RWPE1 (cell line): ENCODE measurements at regions not wholly inside any gene's neighbourhood (a gene's known extent, or its start where the extent isn't known, plus 50 kb on each side); places are given as distances from the start of the nearest gene placed in this dataset.

Experiments used
- CTCF ChIA-PET: fragments of 350-600 bp; sonication (Branson Sonifier 250); formaldehyde crosslinking; extraction: SDS; loops from one replicate; lab custom pipeline; 2021; lab: Yijun Ruan, JAX
- POLR2A ChIA-PET: fragments of 400-600 bp; formaldehyde crosslinking; extraction: SDS; loops from one replicate; lab custom pipeline; 2020; ENCODE audit warnings: antibody characterized with exemption; ENCODE audit not compliant: low non-redundant PET; lab: Yijun Ruan, JAX
- DNase-seq: peaks from one replicate; pipeline ENCODE4 v3.0.0; 2012; ENCODE audit warnings: low spot score
- H3K27ac ChIP-seq: fragments of 450-650 bp; 2 replicates; pipeline ENCODE4 v1.5.1; 2017
- TF ChIP-seq, protein P1 (sequence below): fragments of 450-650 bp; conservative IDR thresholded peaks from 2 replicates; pipeline ENCODE4 v1.5.1; 2017; ENCODE audit warnings: low read depth, mild to moderate bottlenecking

DNA sequence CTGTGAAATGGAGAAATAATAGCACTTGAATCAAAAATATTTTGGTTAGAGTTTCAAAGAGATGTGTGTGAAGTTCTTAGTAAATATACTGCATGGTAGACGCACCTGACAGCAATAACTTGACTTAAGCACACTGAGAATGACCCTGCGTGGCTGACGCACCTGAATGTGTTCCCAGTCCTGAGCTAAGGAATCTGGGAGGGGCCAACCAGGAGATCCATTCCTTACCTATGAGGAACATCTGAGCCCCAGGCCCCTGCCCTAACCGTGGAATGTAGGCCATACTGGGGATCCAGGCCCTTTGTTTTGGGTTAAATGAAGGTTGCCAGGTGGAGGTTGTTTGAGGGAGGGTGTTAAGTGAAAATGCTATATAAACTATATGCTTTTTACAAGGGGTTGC lies 284.4 kb downstream of the RBM43 start:
- no peak overlapping the region for H3K27ac ChIP-seq
- TF ChIP-seq, protein P1, sequence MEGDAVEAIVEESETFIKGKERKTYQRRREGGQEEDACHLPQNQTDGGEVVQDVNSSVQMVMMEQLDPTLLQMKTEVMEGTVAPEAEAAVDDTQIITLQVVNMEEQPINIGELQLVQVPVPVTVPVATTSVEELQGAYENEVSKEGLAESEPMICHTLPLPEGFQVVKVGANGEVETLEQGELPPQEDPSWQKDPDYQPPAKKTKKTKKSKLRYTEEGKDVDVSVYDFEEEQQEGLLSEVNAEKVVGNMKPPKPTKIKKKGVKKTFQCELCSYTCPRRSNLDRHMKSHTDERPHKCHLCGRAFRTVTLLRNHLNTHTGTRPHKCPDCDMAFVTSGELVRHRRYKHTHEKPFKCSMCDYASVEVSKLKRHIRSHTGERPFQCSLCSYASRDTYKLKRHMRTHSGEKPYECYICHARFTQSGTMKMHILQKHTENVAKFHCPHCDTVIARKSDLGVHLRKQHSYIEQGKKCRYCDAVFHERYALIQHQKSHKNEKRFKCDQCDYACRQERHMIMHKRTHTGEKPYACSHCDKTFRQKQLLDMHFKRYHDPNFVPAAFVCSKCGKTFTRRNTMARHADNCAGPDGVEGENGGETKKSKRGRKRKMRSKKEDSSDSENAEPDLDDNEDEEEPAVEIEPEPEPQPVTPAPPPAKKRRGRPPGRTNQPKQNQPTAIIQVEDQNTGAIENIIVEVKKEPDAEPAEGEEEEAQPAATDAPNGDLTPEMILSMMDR, result no peak
- ChIA-PET POLR2A (no interaction called here), CTCF (no interaction called here)
- DNase-seq, result no peak

DNA sequence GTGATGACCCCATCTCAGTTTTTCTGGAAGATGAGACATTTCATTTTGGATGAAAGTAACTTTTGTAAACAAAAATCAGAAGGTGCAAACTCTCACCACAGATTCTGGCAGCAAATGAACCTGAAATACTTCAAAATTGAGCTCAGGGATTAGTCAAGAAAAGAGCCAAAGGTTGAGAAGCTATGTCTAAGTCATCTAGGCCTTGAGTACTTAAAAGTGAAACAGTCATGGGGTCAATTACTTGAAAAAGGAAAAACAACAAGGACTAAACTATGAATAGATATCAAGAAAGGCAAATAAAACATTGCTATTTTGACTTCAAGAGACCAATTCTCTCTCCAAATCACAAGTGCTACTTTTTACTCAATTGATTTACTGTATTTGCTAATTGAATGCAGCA lies 285.1 kb downstream of the RBM43 start:
- TF ChIP-seq, protein P1, result no peak
- ChIA-PET CTCF (no interaction called here), POLR2A (no interaction called here)
- no peak overlapping the region for H3K27ac ChIP-seq
- no peak for DNase-seq

DNA sequence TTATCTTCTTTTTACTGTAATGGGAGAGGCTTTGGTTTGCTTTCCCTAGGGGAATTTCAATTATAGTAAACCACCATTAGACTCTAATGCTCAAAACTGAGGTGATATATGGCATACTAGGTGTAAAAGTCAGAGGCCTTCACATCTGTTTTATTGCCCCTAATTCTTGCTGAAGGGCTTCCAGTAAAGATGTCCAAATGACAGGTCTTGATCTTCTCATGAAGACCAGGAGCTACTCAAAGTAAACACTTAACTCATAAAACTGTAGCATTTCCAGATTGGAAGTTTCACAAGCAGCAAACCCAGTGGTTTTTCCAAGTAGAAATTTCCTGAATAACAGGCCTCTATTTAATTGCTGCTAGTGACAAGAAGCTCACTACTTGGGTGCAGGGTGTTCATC lies 286.8 kb downstream of the RBM43 start:
- TF ChIP-seq, protein P1, result no peak
- no peak for DNase-seq
- ChIA-PET POLR2A (no interaction called here), CTCF (interaction anchor here (0.6 kb wide), 1 partner anchor 696 kb away, joined by 4 read pairs; no protein-coding TSS in a partner anchor)
- H3K27ac ChIP-seq, result no peak overlapping the region

DNA sequence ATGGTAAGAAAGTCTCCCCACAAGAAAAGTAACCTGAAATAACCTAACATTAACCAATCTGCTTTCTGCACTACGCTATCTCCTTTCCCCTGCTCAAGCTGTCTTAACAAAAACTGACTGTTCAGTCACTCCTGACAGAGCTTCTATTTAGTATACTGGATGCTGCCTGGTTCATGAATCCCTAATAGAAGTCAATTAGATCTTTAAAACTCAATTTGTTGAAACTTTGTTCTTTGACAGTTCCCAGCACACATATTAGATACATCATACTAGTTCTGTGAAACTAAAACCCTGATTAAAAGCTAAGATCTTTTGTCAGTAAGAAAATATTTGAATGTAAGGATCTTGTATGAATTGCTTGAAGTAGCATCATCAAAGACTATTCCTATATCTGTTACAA lies 287.4 kb downstream of the RBM43 start:
- POLR2A ChIA-PET, result no interaction called here
- no peak overlapping the region for H3K27ac ChIP-seq
- TF ChIP-seq, protein P1, result no peak
- CTCF ChIA-PET, result no interaction called here
- DNase-seq, result no peak

DNA sequence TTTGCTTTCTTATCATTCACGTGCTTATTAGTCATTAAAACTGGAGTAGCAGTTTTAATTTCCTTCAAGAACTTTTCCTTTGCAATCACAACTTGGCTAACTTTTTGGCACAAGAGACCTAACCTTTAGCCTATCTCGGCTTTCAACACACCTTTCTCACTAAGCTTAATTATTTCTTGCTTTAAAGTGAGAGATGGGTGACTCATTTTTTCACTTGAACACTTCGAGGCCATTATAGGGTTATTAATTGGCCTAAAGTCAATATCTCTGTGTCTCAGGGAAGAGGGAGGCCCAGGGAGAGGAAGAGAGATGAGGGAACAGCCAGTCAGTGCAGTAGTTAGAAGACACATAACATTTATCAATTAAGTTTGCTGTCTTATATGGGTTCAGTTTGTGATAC lies 289.8 kb downstream of the RBM43 start:
- ChIA-PET CTCF (no interaction called here), POLR2A (no interaction called here)
- no peak overlapping the region for H3K27ac ChIP-seq
- TF ChIP-seq, protein P1, result no peak
- DNase-seq, result no peak

DNA sequence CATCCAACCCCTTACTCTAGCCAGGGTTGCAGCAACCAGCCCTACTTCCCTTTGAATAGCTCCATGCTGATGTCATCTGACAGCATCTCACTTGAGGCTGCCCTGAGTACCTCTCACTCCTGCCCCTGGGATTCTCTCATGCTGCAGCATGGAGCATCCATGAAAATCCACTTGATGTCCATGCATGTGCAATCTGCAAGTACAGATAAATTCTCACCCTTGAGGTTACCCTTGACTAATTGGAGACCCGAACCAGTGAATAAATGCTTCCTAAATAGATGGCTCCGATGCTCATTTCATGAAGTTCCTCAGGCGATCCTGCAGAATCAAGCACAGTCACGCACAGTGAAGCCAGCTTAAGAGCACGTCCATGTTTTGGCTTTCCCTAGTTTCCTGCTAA lies 298.3 kb downstream of the RBM43 start:
- CTCF ChIA-PET, result interaction anchor here (0.5 kb wide), 1 partner anchor 34 kb away, joined by 3 read pairs; no protein-coding TSS in a partner anchor
- no peak overlapping the region for H3K27ac ChIP-seq
- TF ChIP-seq, protein P1, result no peak

DNA sequence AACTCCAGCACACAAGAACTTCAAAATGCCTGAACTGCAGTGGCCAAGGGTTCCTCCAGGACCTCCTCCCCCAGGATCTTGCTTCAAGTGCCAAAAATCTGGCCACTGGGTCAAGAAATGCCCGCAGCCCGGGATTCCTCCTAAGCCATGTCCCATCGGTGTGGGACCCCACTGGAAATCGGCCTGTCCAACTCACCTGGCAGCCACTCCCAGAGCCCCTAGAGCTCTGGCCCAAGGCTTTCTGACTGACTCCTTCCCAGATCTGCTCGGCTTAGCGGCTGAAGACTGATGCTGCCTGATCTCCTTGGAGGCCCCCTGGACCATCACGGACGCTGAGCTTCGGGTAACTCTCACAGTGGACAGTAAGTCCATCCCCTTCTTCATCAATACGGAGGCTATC lies 306.4 kb downstream of the RBM43 start:
- TF ChIP-seq, protein P1, result no peak
- CTCF ChIA-PET, result no interaction called here
- POLR2A ChIA-PET, result no interaction called here
- no peak for DNase-seq
- H3K27ac ChIP-seq, result no peak overlapping the region

More for the DNA sequence above, 298.3 kb downstream of the RBM43 start:
- POLR2A ChIA-PET, result no interaction called here
- DNase-seq, result no peak
